ENCODE measurements at regions not wholly inside any gene's neighbourhood (a gene's known extent, or its start where the extent isn't known, plus 50 kb on each side); places are given as distances from the start of the nearest gene placed in this dataset.
A peak's percentile ranks its signal among the peaks of the same experiment; 100 is the strongest.
"Not testable (repeated sequence)": the region's sequence is repeated elsewhere in the genome, so short reads cannot be mapped to it uniquely, and the experiment has no call there.

GRCh38 chr1:200262326-200262965, 147.4 kb downstream of the ZNF281 start:
- DNase-seq (ENCODE audit: extremely low read depth in 1 of 11, low read depth in 9 of 11, low spot score in 4 of 11), result no peak

- DNase-seq (ENCODE audit: extremely low read depth in 1 of 11, low read depth in 9 of 11, low spot score in 4 of 11), result no peak
These were observed 149.1 kb downstream of the ZNF281 start for GRCh38 chr1:200260597-200261335.

- DNase-seq (ENCODE audit: extremely low read depth in 1 of 11, low read depth in 9 of 11, low spot score in 4 of 11), result no peak
These were observed 151.1 kb downstream of the ZNF281 start for GRCh38 chr1:200258447-200259375.

GRCh38 chr1:200257235-200257634, 152.6 kb downstream of the ZNF281 start:
- DNase-seq (ENCODE audit: extremely low read depth in 1 of 11, low read depth in 9 of 11, low spot score in 4 of 11), result no peak

- DNase-seq (ENCODE audit: extremely low read depth in 1 of 11, low read depth in 9 of 11, low spot score in 4 of 11), result not testable (repeated sequence)
These were observed 155.2 kb downstream of the ZNF281 start for GRCh38 chr1:200254602-200255001.

GRCh38 chr1:200253774-200254495, 155.9 kb downstream of the ZNF281 start:
- no peak for DNase-seq (ENCODE audit: extremely low read depth in 1 of 11, low read depth in 9 of 11, low spot score in 4 of 11)

GRCh38 chr1:200252531-200252930, 157.3 kb downstream of the ZNF281 start:
- DNase-seq (ENCODE audit: extremely low read depth in 1 of 11, low read depth in 9 of 11, low spot score in 4 of 11), result no peak

GRCh38 chr1:200250469-200250868, 159.4 kb downstream of the ZNF281 start:
- no peak for DNase-seq (ENCODE audit: extremely low read depth in 1 of 11, low read depth in 9 of 11, low spot score in 4 of 11)

- no peak for DNase-seq (ENCODE audit: extremely low read depth in 1 of 11, low read depth in 9 of 11, low spot score in 4 of 11)
These were observed 161.3 kb downstream of the ZNF281 start for GRCh38 chr1:200248541-200248940.

GRCh38 chr1:200247518-200247917, 162.3 kb downstream of the ZNF281 start:
- peak in 2 of 11 donors; percentile 20 to 38 for DNase-seq (ENCODE audit: extremely low read depth in 1 of 11, low read depth in 9 of 11, low spot score in 4 of 11)

- DNase-seq (ENCODE audit: extremely low read depth in 1 of 11, low read depth in 9 of 11, low spot score in 4 of 11), result no peak
These were observed 164.4 kb downstream of the ZNF281 start for GRCh38 chr1:200245473-200245872.

- no peak for DNase-seq (ENCODE audit: extremely low read depth in 1 of 11, low read depth in 9 of 11, low spot score in 4 of 11)
These were observed 166.8 kb downstream of the ZNF281 start for GRCh38 chr1:200243042-200243437.

GRCh38 chr1:200242110-200243041, 167.5 kb downstream of the ZNF281 start:
- DNase-seq (ENCODE audit: extremely low read depth in 1 of 11, low read depth in 9 of 11, low spot score in 4 of 11), result peak in 7 of 11 donors; percentile 32 to 60 (median 41)

- no peak for DNase-seq (ENCODE audit: extremely low read depth in 1 of 11, low read depth in 9 of 11, low spot score in 4 of 11)
These were observed 169.2 kb downstream of the ZNF281 start for GRCh38 chr1:200240656-200241055.

- DNase-seq (ENCODE audit: extremely low read depth in 1 of 11, low read depth in 9 of 11, low spot score in 4 of 11), result no peak
These were observed 171.5 kb downstream of the ZNF281 start for GRCh38 chr1:200238311-200238710.

- DNase-seq (ENCODE audit: extremely low read depth in 1 of 11, low read depth in 9 of 11, low spot score in 4 of 11), result no peak
These were observed 172.8 kb downstream of the ZNF281 start for GRCh38 chr1:200237066-200237465.

- no peak for DNase-seq (ENCODE audit: extremely low read depth in 1 of 11, low read depth in 9 of 11, low spot score in 4 of 11)
These were observed 174.9 kb downstream of the ZNF281 start for GRCh38 chr1:200234938-200235337.

- no peak for DNase-seq (ENCODE audit: extremely low read depth in 1 of 11, low read depth in 9 of 11, low spot score in 4 of 11)
These were observed 176.4 kb downstream of the ZNF281 start for GRCh38 chr1:200233393-200233792.

Measured in renal cortex interstitium (tissue), 11 donors.